Osteoblast (primary cell): ENCODE measurements at regions not wholly inside any gene's neighbourhood (a gene's known extent, or its start where the extent isn't known, plus 50 kb on each side); places are given as distances from the start of the nearest gene placed in this dataset.

Experiments used
- DNase-seq: peaks from one replicate; pipeline ENCODE4 v3.0.0; 2011; ENCODE audit warnings: low spot score, mixed read lengths; ENCODE audit not compliant: insufficient read length; ENCODE audit errors: missing footprints
- H2AFZ ChIP-seq: 2 replicates; pipeline ENCODE4 v1.6.0; 2011; ENCODE audit warnings: mild to moderate bottlenecking, low read length
- H3K27ac ChIP-seq: 2 replicates; pipeline ENCODE4 v1.5.1; 2011; ENCODE audit warnings: mild to moderate bottlenecking, low read depth, low read length, moderate library complexity
- H3K27me3 ChIP-seq: 2 replicates; pipeline ENCODE4 v1.6.0; 2012; ENCODE audit warnings: mild to moderate bottlenecking, control low read depth, inconsistent platforms, low read length, moderate library complexity; ENCODE audit not compliant: insufficient read depth
- H3K36me3 ChIP-seq: 2 replicates; pipeline ENCODE4 v1.5.1; 2011; ENCODE audit warnings: mild to moderate bottlenecking, low read length, control low read depth, moderate library complexity; ENCODE audit not compliant: insufficient read depth
- H3K4me1 ChIP-seq: 2 replicates; pipeline ENCODE4 v1.5.1; 2011; ENCODE audit warnings: mild to moderate bottlenecking, low read length, control low read depth, moderate library complexity; ENCODE audit not compliant: insufficient read depth
- H3K4me2 ChIP-seq: 2 replicates; pipeline ENCODE4 v1.6.0; 2011; ENCODE audit warnings: mild to moderate bottlenecking, low read length; ENCODE audit not compliant: insufficient read depth
- H3K4me3 ChIP-seq: fragments of 200-600 bp; sonication (generic); 3 replicates; pipeline ENCODE4 v1.5.1; 2012; ENCODE audit warnings: mild to moderate bottlenecking, low read length, inconsistent platforms; ENCODE audit not compliant: insufficient read depth
- H3K79me2 ChIP-seq: 2 replicates; pipeline ENCODE4 v1.6.0; 2012; ENCODE audit warnings: mild to moderate bottlenecking, low read length, control low read depth, inconsistent platforms; ENCODE audit not compliant: insufficient read depth
- H3K9me3 ChIP-seq: 2 replicates; pipeline ENCODE4 v1.5.1; 2011; ENCODE audit warnings: low read depth, low read length, control low read depth
- H4K20me1 ChIP-seq: 2 replicates; pipeline ENCODE4 v1.6.0; 2012; ENCODE audit warnings: mild to moderate bottlenecking, low read length, control low read depth; ENCODE audit not compliant: insufficient read depth
- TF ChIP-seq, protein P1 (sequence below): IDR thresholded peaks from 2 replicates; pipeline ENCODE4 v1.5.1; 2011; ENCODE audit warnings: mild to moderate bottlenecking, low read depth, low read length, moderate library complexity; ENCODE audit errors: extremely low read depth

DNA sequence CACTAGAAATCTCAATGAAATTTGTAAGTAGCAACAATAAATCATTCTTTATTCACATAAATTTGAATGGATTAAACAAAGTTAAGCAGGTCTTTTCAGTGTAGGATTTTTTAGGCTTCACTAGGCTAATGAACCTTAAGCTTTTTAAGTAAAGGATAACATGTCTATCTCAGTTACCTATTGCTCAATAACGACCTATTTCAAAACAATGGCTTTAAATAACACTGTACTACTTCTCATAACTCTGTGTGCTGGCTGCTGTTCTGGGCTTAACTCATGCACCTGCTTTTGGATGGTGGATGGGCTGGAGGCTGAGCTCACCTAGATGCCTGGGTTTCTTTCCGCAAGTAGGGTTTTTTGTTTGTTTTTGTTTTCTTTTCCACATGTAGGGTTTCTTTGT is 495.0 kb upstream of the SLIT2 start:
- no peaks in the 10 kb centered on the region for H3K4me1 ChIP-seq
- H4K20me1 ChIP-seq, result no peaks in the 10 kb centered on the region
- TF ChIP-seq, protein P1, sequence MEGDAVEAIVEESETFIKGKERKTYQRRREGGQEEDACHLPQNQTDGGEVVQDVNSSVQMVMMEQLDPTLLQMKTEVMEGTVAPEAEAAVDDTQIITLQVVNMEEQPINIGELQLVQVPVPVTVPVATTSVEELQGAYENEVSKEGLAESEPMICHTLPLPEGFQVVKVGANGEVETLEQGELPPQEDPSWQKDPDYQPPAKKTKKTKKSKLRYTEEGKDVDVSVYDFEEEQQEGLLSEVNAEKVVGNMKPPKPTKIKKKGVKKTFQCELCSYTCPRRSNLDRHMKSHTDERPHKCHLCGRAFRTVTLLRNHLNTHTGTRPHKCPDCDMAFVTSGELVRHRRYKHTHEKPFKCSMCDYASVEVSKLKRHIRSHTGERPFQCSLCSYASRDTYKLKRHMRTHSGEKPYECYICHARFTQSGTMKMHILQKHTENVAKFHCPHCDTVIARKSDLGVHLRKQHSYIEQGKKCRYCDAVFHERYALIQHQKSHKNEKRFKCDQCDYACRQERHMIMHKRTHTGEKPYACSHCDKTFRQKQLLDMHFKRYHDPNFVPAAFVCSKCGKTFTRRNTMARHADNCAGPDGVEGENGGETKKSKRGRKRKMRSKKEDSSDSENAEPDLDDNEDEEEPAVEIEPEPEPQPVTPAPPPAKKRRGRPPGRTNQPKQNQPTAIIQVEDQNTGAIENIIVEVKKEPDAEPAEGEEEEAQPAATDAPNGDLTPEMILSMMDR, result no peak

DNA sequence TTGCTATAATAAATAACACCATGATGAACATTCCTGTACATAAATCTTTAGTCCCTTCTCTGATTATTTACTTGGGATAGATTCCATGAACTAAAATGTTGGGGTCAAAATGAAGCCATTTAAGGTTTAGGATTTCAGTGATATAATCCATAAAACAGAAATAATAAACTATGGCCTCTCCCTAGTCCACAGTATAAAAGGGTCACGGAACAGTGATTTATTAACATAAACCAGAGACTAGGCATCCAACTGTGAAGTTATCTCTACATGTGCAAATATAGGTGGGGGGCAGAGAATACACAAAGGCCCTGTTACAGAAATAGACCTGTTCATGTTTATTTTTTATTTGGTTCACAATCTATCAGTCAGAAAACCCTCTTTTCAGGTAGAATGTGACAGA is 499.1 kb upstream of the SLIT2 start:
- peaks cover 9% of the 10 kb centered on the region for H3K4me1 ChIP-seq
- H3K4me3 ChIP-seq, result no peak overlapping the region
- no peak for DNase-seq
- H3K27me3 ChIP-seq, result no peaks in the 10 kb centered on the region
- no peaks in the 10 kb centered on the region for H3K9me3 ChIP-seq
- TF ChIP-seq, protein P1, result no peak
- no peaks in the 10 kb centered on the region for H3K79me2 ChIP-seq
- no peak overlapping the region for H3K4me2 ChIP-seq
- H2AFZ ChIP-seq, result no peak overlapping the region
- H4K20me1 ChIP-seq, result no peaks in the 10 kb centered on the region
- no peak overlapping the region for H3K27ac ChIP-seq
- H3K36me3 ChIP-seq, result no peaks in the 10 kb centered on the region

More for the DNA sequence above, 495.0 kb upstream of the SLIT2 start:
- Histone ChIP-seq H3K27ac (no peak overlapping the region), H3K4me2 (no peak overlapping the region), H3K36me3 (no peaks in the 10 kb centered on the region), H3K27me3 (no peaks in the 10 kb centered on the region), H3K9me3 (no peaks in the 10 kb centered on the region), H3K79me2 (no peaks in the 10 kb centered on the region), H2AFZ (no peak overlapping the region), H3K4me3 (no peak overlapping the region)
- DNase-seq, result no peak

DNA sequence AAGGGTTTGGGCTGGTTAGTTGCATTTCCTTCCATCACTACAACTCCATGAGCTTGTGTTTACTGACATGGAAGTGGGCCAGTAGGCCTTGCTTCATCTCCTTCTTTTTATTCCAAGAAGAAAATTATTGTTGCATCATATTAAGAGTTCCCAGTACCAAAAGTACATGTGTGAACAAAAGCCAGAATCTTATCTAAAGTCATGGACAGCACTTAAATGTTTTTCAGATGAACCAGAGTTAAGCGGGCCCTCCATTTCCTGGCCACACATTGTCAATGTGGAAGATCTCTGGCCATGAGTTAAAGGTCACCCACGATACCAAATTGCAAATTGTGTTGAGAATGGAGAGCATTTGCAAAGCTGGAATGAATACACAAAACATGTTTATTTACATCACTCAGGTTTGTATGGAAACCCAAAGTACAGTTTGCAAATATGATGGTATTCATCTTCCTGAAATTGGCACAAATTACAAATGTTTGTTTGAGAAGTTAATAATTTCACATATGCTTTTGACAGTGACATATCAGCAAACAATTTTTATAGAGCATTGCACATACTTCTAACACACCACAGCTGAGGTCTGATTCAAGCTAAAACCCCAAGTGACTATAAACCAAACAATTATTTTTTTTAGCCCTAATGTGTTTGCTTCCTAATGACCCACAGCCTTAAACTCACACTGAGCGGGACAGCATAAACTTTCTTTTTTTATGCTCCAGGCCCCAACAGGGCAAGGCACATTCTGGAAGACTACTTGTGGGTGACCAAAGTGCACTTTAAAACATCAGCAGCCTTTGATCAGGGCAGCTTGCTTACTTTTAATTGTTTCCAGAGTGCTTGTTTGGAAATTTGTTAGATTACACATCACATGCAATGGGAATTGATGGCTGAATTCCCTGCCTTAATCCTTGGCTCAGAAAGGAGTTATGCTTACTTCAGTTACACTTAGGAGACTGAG is 502.9 kb upstream of the SLIT2 start:
- H3K4me2 ChIP-seq, result peak overlapping the region; percentile 21
- TF ChIP-seq, protein P1, result no peak

DNA sequence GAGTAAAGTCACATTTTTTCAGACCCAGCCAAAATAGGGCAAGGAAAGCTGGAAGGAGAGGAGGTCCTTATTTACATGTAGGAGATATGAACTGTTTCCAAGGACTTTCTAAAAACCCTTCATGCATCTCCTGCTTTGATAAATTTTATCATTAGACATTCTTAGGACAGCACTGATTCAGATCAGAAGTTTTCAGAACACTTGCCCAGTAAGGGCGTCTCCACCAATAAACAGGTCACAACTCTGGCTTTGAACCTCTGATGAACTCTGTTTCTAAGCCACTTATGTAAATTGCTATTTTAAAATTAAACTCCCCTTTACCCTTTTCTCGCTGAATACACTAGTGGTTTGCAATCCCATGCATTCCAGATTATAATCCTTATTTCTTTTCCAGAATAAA is 505.3 kb upstream of the SLIT2 start:
- Histone ChIP-seq H3K27ac (no peak overlapping the region), H3K36me3 (no peaks in the 10 kb centered on the region), H3K4me2 (no peak overlapping the region), H3K4me1 (peaks cover 9% of the 10 kb centered on the region), H4K20me1 (no peaks in the 10 kb centered on the region), H3K79me2 (no peaks in the 10 kb centered on the region), H3K4me3 (no peak overlapping the region), H2AFZ (no peak overlapping the region), H3K9me3 (no peaks in the 10 kb centered on the region), H3K27me3 (no peaks in the 10 kb centered on the region)
- TF ChIP-seq, protein P1, result no peak
- DNase-seq, result no peak

More for the DNA sequence above, 502.9 kb upstream of the SLIT2 start:
- Histone ChIP-seq H2AFZ (peak overlapping the region; percentile 4), H3K9me3 (no peaks in the 10 kb centered on the region), H3K27me3 (no peaks in the 10 kb centered on the region), H3K79me2 (no peaks in the 10 kb centered on the region), H3K4me3 (no peak overlapping the region), H3K36me3 (no peaks in the 10 kb centered on the region), H4K20me1 (no peaks in the 10 kb centered on the region), H3K4me1 (peaks cover 9% of the 10 kb centered on the region), H3K27ac (peak overlapping the region; percentile 70)
- peak; percentile 36 for DNase-seq
